DND-41 (cell line): ENCODE measurements at regions not wholly inside any gene's neighbourhood (a gene's known extent, or its start where the extent isn't known, plus 50 kb on each side); places are given as distances from the start of the nearest gene placed in this dataset.

Source experiments
- ATAC-seq: fragments of 200-7000 bp; cut with Tn5 transposase; 3 replicates; pipeline ENCODE4 v1.9.1; 2021; ENCODE audit warnings: low read depth; ENCODE audit not compliant: insufficient read depth
- DNase-seq: peaks from one replicate; pipeline ENCODE4 v3.0.0-alpha.2; 2020
- H2AFZ ChIP-seq: 2 replicates; pipeline ENCODE4 v1.6.0; 2012; ENCODE audit warnings: low read depth, low read length
- H3K27ac ChIP-seq: 2 replicates; pipeline ENCODE4 v1.5.1; 2012; ENCODE audit warnings: low read length, inconsistent platforms
- H3K27me3 ChIP-seq: fragments of 200-600 bp; sonication (generic); 2 replicates; pipeline ENCODE4 v1.6.0; 2012; ENCODE audit warnings: low read length, mild to moderate bottlenecking, inconsistent platforms; ENCODE audit not compliant: insufficient read depth, poor library complexity
- H3K36me3 ChIP-seq: 2 replicates; pipeline ENCODE4 v1.5.1; 2012; ENCODE audit warnings: low read length, inconsistent platforms; ENCODE audit not compliant: insufficient read depth
- H3K4me1 ChIP-seq: 2 replicates; pipeline ENCODE4 v1.5.1; 2012; ENCODE audit warnings: mild to moderate bottlenecking, low read length; ENCODE audit not compliant: insufficient read depth
- H3K4me2 ChIP-seq: 2 replicates; pipeline ENCODE4 v1.6.0; 2012; ENCODE audit warnings: mild to moderate bottlenecking, moderate library complexity, low read length, inconsistent platforms; ENCODE audit not compliant: insufficient read depth
- H3K4me3 ChIP-seq, 2 experiments: fragments of 200-600 bp in 1 of 2; shearing (Covaris generic) in 1 of 2; 2 replicates each; pipeline ENCODE4 v1.5.1; 2012 to 2016; ENCODE audit warnings: inconsistent platforms in 2 of 2, low read length in 2 of 2, mild to moderate bottlenecking in 2 of 2, low read depth in 1 of 2, moderate library complexity in 1 of 2
- H3K79me2 ChIP-seq: 2 replicates; pipeline ENCODE4 v1.6.0; 2012; ENCODE audit warnings: low read length, inconsistent platforms; ENCODE audit not compliant: insufficient read depth
- H3K9ac ChIP-seq: 2 replicates; pipeline ENCODE4 v1.6.0; 2012; ENCODE audit warnings: low read depth, mild to moderate bottlenecking, inconsistent platforms, low read length, moderate library complexity
- H3K9me3 ChIP-seq: 2 replicates; pipeline ENCODE4 v1.5.1; 2012; ENCODE audit warnings: low read length, moderate library complexity, mild to moderate bottlenecking, inconsistent platforms; ENCODE audit not compliant: insufficient read depth, severe bottlenecking
- H4K20me1 ChIP-seq: 2 replicates; pipeline ENCODE4 v1.6.0; 2012; ENCODE audit warnings: low read length; ENCODE audit not compliant: insufficient read depth
- CTCF ChIP-seq: IDR thresholded peaks from 2 replicates; pipeline ENCODE4 v1.5.1; 2012; ENCODE audit warnings: borderline replicate concordance, low read length, moderate library complexity, mild to moderate bottlenecking; ENCODE audit not compliant: poor library complexity, severe bottlenecking; ENCODE audit errors: extremely low read depth
- EZH2 ChIP-seq: IDR thresholded peaks from 3 replicates; pipeline ENCODE4 v1.6.1; 2012; ENCODE audit warnings: borderline replicate concordance, low read depth, mild to moderate bottlenecking, moderate library complexity, low read length, inconsistent platforms; ENCODE audit not compliant: severe bottlenecking

DNA sequence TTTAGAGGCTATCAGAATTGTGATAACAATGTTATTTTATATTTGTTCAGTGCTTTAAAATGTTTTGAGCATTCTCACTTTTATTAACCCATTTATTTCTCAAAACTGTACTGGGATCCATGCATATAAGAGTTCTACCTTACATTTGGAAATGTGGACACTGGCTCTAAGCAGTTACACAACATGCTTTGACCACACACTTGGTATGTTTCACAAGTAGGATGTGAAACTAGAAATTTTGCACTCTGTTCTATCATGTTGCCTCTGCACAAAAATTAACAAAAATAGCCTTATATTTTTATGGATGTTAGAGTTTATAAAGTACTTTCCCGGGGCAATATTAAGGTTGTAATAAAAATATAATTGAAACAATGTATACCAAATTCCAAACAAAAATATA is 126.9 kb upstream of the CHORDC1 start:
- no peak for DNase-seq
- no peak overlapping the region for H3K4me2 ChIP-seq
- no peak overlapping the region for H2AFZ ChIP-seq
- H3K9ac ChIP-seq = no peak overlapping the region
- no peaks in the 10 kb centered on the region for H4K20me1 ChIP-seq
- no peaks in the 10 kb centered on the region for H3K4me1 ChIP-seq
- H3K4me3 ChIP-seq = no peak overlapping the region
- H3K9me3 ChIP-seq = no peaks in the 10 kb centered on the region
- H3K36me3 ChIP-seq = no peaks in the 10 kb centered on the region
- no peak overlapping the region for H3K27ac ChIP-seq
- TF ChIP-seq CTCF = no peak
- no peak for TF ChIP-seq EZH2
- H3K27me3 ChIP-seq = no peaks in the 10 kb centered on the region
- H3K79me2 ChIP-seq = no peaks in the 10 kb centered on the region
- ATAC-seq = no peak

DNA sequence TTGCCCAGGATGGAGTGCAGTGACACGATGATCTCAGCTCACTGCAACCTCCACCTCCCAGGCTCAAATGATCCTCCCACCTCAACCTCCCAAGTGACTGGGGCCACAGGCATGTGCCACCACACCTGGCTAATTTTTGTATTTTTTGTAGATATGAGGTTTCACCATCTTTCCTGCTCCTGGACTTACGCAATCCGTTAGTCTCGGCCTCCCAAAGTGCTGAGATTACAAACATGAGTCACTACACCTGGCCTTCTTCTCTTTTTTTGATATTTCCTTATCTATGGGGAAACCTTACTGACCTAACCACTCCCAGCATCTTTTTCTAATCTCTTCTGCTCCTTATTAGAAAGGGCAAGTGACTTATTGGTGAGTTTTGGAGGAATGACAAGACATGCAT is 121.7 kb upstream of the CHORDC1 start:
- ATAC-seq = no peak
- Histone ChIP-seq H3K36me3 (no peaks in the 10 kb centered on the region), H3K27ac (no peak overlapping the region)

GRCh38 chr11:90343673-90344072 is 120.8 kb upstream of the CHORDC1 start:
- no peak overlapping the region for H3K4me3 ChIP-seq

More for the DNA sequence above, 121.7 kb upstream of the CHORDC1 start:
- no peak for TF ChIP-seq EZH2
- TF ChIP-seq CTCF = no peak
- Histone ChIP-seq H3K4me3 (no peak overlapping the region), H3K9ac (no peak overlapping the region), H4K20me1 (no peaks in the 10 kb centered on the region), H3K79me2 (no peaks in the 10 kb centered on the region), H2AFZ (no peak overlapping the region), H3K4me1 (no peaks in the 10 kb centered on the region), H3K27me3 (no peaks in the 10 kb centered on the region), H3K9me3 (no peaks in the 10 kb centered on the region), H3K4me2 (no peak overlapping the region)
- no peak for DNase-seq

More at GRCh38 chr11:90343673-90344072, 120.8 kb upstream of the CHORDC1 start:
- no peaks in the 10 kb centered on the region for H3K4me1 ChIP-seq
- no peak overlapping the region for H3K9ac ChIP-seq
- H4K20me1 ChIP-seq = no peaks in the 10 kb centered on the region
- H3K4me2 ChIP-seq = no peak overlapping the region
- ATAC-seq (no peak), DNase-seq (no peak)
- no peaks in the 10 kb centered on the region for H3K36me3 ChIP-seq
- TF ChIP-seq EZH2 = no peak
- no peak for TF ChIP-seq CTCF
- no peak overlapping the region for H2AFZ ChIP-seq
- H3K27ac ChIP-seq = no peak overlapping the region
- no peaks in the 10 kb centered on the region for H3K27me3 ChIP-seq
- no peaks in the 10 kb centered on the region for H3K79me2 ChIP-seq
- H3K9me3 ChIP-seq = no peaks in the 10 kb centered on the region
